ENCODE measurements at regions not wholly inside any gene's neighbourhood (a gene's known extent, or its start where the extent isn't known, plus 50 kb on each side); places are given as distances from the start of the nearest gene placed in this dataset.

DNA sequence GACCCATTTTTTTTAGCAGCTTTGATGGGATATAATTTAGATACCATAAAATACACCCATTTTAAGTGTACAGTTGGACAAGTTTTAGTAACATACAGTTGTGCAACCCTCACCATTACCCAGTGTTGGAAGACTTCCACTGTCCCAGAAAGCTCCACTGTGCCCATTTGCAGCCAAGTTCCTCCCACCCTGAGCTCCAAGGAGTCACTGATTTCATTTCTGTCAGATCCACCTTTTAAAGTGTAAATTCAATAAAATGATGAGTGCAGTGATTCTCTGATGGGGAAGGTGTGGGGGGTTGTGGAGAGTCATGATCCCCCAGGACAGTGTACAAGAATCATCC, 93.2 kb upstream of the IGF1R start (continued):
- TF ChIP-seq CHD7 (IDR thresholded peaks at IDR 0.05; ENCODE audit: low read depth, low read length) = no peak
